Endothelial cell (in vitro differentiated cells): ENCODE measurements at regions not wholly inside any gene's neighbourhood (a gene's known extent, or its start where the extent isn't known, plus 50 kb on each side); places are given as distances from the start of the nearest gene placed in this dataset.

Experiments
- DNase-seq: peaks from one replicate; pipeline ENCODE4 v3.0.0; 2021; ENCODE audit warnings: low spot score
- H3K27ac Mint-ChIP-seq: one replicate; pipeline ENCODE4 v1.8.0; 2021; ENCODE audit warnings: mixed read lengths, inconsistent platforms; ENCODE audit not compliant: unreplicated experiment
- H3K27me3 Mint-ChIP-seq: one replicate; pipeline ENCODE4 v1.8.0; 2021; ENCODE audit warnings: mild to moderate bottlenecking, moderate library complexity, mixed read lengths, inconsistent platforms; ENCODE audit not compliant: unreplicated experiment
- H3K36me3 Mint-ChIP-seq: one replicate; pipeline ENCODE4 v1.8.0; 2021; ENCODE audit warnings: mild to moderate bottlenecking, low read depth, mixed read lengths, inconsistent platforms; ENCODE audit not compliant: unreplicated experiment
- H3K4me1 Mint-ChIP-seq: one replicate; pipeline ENCODE4 v1.8.0; 2021; ENCODE audit warnings: mild to moderate bottlenecking, mixed read lengths, inconsistent platforms; ENCODE audit not compliant: unreplicated experiment
- H3K4me3 Mint-ChIP-seq: one replicate; pipeline ENCODE4 v1.8.0; 2021; ENCODE audit warnings: mild to moderate bottlenecking, mixed read lengths, inconsistent platforms; ENCODE audit not compliant: unreplicated experiment
- H3K9me3 Mint-ChIP-seq: one replicate; pipeline ENCODE4 v1.8.0; 2021; ENCODE audit warnings: mixed read lengths, inconsistent platforms; ENCODE audit not compliant: unreplicated experiment
- CTCF ChIP-seq: fragments of 200-600 bp; sonication (generic); IDR thresholded peaks from one replicate; pipeline ENCODE4 v1.5.0; 2021; ENCODE audit warnings: antibody characterized with exemption; ENCODE audit not compliant: unreplicated experiment

- H3K36me3 Mint-ChIP-seq: no peaks in the 10 kb centered on the region
- no peak for TF ChIP-seq CTCF
- peaks cover 3% of the 10 kb centered on the region for H3K4me1 Mint-ChIP-seq
- no peaks in the 10 kb centered on the region for H3K27me3 Mint-ChIP-seq
- no peaks in the 10 kb centered on the region for H3K9me3 Mint-ChIP-seq
- no peak overlapping the region for H3K27ac Mint-ChIP-seq
- no peak for DNase-seq
- no peak overlapping the region for H3K4me3 Mint-ChIP-seq
Observed at GRCh38 chr1:87787551-87787950, 458.9 kb downstream of the LMO4 start.

GRCh38 chr1:87790756-87791155 lies 462.1 kb downstream of the LMO4 start:
- Mint-ChIP-seq H3K9me3 (no peaks in the 10 kb centered on the region), H3K27ac (no peak overlapping the region), H3K27me3 (no peaks in the 10 kb centered on the region), H3K4me1 (peaks cover 4% of the 10 kb centered on the region), H3K4me3 (no peak overlapping the region), H3K36me3 (no peaks in the 10 kb centered on the region)
- DNase-seq: no peak
- no peak for TF ChIP-seq CTCF

GRCh38 chr1:87791931-87792740 lies 463.5 kb downstream of the LMO4 start:
- H3K36me3 Mint-ChIP-seq: no peaks in the 10 kb centered on the region
- no peak for TF ChIP-seq CTCF
- H3K27ac Mint-ChIP-seq: no peak overlapping the region
- H3K4me1 Mint-ChIP-seq: peaks cover 4% of the 10 kb centered on the region
- H3K9me3 Mint-ChIP-seq: no peaks in the 10 kb centered on the region
- no peak overlapping the region for H3K4me3 Mint-ChIP-seq
- H3K27me3 Mint-ChIP-seq: no peaks in the 10 kb centered on the region
- DNase-seq: no peak

- Mint-ChIP-seq H3K9me3 (no peaks in the 10 kb centered on the region), H3K27me3 (no peaks in the 10 kb centered on the region), H3K4me3 (no peak overlapping the region), H3K27ac (no peak overlapping the region), H3K36me3 (no peaks in the 10 kb centered on the region), H3K4me1 (peaks cover 4% of the 10 kb centered on the region)
- no peak for DNase-seq
- TF ChIP-seq CTCF: no peak
Observed at GRCh38 chr1:87794788-87795614, 466.3 kb downstream of the LMO4 start.
